Colonic mucosa (tissue), 4 donors: ENCODE measurements at regions not wholly inside any gene's neighbourhood (a gene's known extent, or its start where the extent isn't known, plus 50 kb on each side); places are given as distances from the start of the nearest gene placed in this dataset.

Experiments
- DNase-seq: peaks from one replicate; pipeline ENCODE4 v3.0.0-alpha.2; 2020
- H3K27ac ChIP-seq: fragments of 200-600 bp; one replicate; pipeline ENCODE4 v1.8.0; 2021
- H3K27me3 ChIP-seq: fragments of 200-600 bp; one replicate; pipeline ENCODE4 v1.8.0; 2021
- H3K36me3 ChIP-seq: fragments of 200-600 bp; one replicate; pipeline ENCODE4 v1.8.0; 2021
- H3K4me1 ChIP-seq: fragments of 200-600 bp; one replicate; pipeline ENCODE4 v1.8.0; 2021; ENCODE audit warnings: mild to moderate bottlenecking
- H3K4me3 ChIP-seq: fragments of 200-600 bp; one replicate; pipeline ENCODE4 v1.8.0; 2021
- H3K9ac ChIP-seq, 2 donors: one replicate each; pipeline ENCODE4 v1.7.0; 2013; ENCODE audit warnings: control low read depth in 2 of 2, low read depth in 2 of 2, low read length in 2 of 2
- H3K9me3 ChIP-seq: fragments of 200-600 bp; one replicate; pipeline ENCODE4 v1.8.0; 2021
- intact Hi-C: fragments of 100-400 bp; cut with DNase I; formaldehyde crosslinking; loops from one replicate; pipeline ENCODE4 v1.14.1; 2022
- TF ChIP-seq, protein P1 (sequence below): fragments of 200-600 bp; IDR thresholded peaks from one replicate; pipeline ENCODE4 v1.8.0; 2022; ENCODE audit warnings: antibody characterized with exemption, mild to moderate bottlenecking
- donor health status: healthy.
- donor health status: DM: no; HTN: no; CAD: no.
- donor health status: DM: no; HTN: no; CAD: no.

DNA sequence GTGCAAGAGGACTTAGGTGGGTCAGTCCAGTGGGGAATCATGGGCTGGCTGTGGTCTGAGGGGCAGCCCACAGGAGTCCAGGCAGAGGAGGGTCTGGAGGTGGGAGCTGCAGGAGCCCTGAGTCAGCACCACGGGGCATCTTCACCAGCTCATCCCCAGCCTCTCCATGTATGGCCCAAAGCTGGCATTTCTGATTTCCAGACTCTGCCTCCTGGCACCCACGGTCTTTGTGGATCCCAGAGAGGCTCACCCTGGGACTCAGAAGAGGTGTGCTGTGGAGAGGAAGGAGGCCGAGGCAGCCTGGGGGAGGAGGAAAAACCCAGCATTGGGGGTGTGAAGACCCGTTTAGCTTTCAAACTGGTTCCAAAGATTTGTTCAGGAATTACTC is 64.5 kb upstream of the KLF13 start:
- Histone ChIP-seq H3K9me3 (no peaks in the 10 kb centered on the region), H3K4me3 (no peak overlapping the region), H3K4me1 (peaks cover 35% of the 10 kb centered on the region), H3K27ac (no peak overlapping the region), H3K27me3 (no peaks in the 10 kb centered on the region), H3K9ac (no peak overlapping the region), H3K36me3 (no peaks in the 10 kb centered on the region)
- intact Hi-C loops = no loop called here
- DNase-seq = peak; percentile 17
- TF ChIP-seq, protein P1, sequence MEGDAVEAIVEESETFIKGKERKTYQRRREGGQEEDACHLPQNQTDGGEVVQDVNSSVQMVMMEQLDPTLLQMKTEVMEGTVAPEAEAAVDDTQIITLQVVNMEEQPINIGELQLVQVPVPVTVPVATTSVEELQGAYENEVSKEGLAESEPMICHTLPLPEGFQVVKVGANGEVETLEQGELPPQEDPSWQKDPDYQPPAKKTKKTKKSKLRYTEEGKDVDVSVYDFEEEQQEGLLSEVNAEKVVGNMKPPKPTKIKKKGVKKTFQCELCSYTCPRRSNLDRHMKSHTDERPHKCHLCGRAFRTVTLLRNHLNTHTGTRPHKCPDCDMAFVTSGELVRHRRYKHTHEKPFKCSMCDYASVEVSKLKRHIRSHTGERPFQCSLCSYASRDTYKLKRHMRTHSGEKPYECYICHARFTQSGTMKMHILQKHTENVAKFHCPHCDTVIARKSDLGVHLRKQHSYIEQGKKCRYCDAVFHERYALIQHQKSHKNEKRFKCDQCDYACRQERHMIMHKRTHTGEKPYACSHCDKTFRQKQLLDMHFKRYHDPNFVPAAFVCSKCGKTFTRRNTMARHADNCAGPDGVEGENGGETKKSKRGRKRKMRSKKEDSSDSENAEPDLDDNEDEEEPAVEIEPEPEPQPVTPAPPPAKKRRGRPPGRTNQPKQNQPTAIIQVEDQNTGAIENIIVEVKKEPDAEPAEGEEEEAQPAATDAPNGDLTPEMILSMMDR = no peak

DNA sequence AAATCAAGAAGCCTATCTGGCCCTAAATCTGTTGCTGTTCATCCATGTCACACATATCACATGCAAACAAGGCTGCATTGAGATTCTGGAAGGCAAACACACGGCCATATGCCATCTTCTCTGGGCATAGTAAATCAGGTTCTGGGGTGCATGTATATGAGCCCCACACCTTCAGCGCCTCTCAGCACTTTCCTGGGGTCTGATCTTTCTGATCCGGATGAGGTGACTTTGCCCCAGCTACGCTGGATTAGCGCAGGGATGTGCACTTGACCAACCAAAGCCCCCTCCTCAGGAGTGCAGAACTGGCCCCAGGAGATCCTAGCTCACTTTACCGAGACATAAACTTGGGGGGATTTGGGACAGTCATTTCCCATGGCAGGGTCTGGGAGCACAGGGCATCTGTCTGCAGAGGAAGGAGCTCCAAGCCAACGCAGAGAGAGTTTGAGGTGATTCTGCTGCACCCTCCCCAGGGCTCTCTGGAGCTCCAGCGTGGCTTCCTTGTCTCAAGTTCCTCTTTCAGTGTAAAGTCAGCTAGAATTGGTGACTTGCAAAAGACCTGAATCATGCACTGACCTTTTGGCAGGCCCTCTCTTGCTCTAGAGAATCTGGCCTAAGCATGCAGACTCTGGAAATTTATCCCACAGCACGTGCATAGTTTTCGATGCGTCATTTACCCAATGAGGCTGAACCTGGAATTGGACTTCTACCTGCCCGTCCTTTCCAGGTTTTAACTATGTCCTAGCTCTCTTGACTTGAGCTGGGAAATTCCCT is 63.5 kb upstream of the KLF13 start:
- H3K4me3 ChIP-seq = no peak overlapping the region
- H3K27ac ChIP-seq = peak overlapping the region; percentile 80
- no peaks in the 10 kb centered on the region for H3K9me3 ChIP-seq
- no peaks in the 10 kb centered on the region for H3K36me3 ChIP-seq
- intact Hi-C loops = no loop called here
- peaks cover 39% of the 10 kb centered on the region for H3K4me1 ChIP-seq
- TF ChIP-seq, protein P1 = no peak
- peak overlapping the region in 1 of 2 donors; percentile 81 for H3K9ac ChIP-seq
- H3K27me3 ChIP-seq = no peaks in the 10 kb centered on the region
- peak; percentile 40 for DNase-seq

DNA sequence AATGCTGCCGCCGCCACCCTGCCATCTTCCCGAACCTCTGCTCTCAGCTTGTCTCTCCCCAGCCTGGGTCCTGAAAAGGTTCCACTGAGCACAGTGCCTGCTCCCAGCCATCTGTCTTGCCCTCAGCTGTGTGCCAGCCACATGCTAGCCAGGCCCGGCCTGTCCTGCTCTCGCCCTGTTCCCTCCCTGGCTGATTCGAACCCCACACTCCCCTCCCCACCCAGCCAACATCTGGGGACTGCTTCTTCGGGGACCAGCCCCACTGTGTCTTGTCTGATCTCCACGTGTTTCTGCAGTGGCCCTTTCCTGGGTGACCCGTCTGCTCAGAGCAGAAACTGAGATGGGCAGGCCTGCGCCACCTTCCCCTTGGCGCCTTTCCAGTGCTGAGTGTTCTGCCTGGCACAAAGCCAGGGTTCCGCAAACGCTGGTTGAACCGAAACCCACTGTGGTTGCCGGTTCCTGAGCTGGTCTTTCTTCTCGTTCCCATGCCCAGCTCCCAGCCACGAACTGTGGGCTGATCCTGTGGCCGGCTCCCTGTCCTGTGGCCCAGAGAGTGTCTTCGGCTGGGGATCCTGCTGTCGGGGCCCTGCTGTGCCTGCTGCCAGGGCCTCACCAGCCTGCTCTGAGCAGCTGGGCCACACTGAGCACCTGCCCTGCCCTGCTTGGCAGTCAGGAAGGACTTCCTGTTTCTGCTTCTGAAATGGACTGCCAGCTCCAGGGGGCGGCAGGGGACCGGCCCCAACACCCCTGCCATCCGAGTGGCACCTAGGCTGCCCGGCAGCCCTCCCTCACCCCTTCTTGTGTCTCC is 62.7 kb upstream of the KLF13 start:
- TF ChIP-seq, protein P1 = no peak
- H3K4me1 ChIP-seq = peaks cover 39% of the 10 kb centered on the region
- H3K9me3 ChIP-seq = no peaks in the 10 kb centered on the region
- no peak overlapping the region for H3K4me3 ChIP-seq
- peak overlapping the region; percentile 9 to 81 for H3K9ac ChIP-seq
- no peaks in the 10 kb centered on the region for H3K36me3 ChIP-seq
- no peaks in the 10 kb centered on the region for H3K27me3 ChIP-seq
- intact Hi-C loops = no loop called here
- H3K27ac ChIP-seq = peak overlapping the region; percentile 80
- DNase-seq = peak; percentile 91

DNA sequence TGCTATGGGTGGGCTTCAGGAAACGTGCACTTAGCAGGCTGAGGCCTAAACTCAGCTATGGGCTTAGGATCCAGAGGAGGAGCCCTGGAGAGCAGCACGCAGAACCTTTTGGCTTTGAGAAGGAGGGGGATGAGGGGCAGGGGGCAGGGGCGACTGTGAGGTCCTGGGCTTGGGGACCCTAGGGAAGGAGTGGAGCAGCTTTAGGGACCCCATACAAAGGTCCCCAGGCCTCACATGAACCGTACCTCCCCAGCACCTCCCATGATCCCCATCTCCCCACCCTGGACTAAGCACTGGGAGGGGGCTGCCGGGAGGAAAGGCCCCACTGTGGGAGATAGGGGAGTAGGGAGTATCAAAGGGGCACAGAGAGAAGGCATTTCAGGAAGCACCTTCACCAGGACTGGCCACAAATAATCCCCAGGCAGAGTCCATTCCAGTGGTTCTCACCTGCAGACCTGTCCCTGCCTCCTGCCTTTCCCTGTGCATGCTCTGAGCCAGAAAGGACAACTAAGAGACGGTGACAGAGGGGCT is 62.0 kb upstream of the KLF13 start:
- H3K27me3 ChIP-seq = no peaks in the 10 kb centered on the region
- peak overlapping the region; percentile 33 to 81 for H3K9ac ChIP-seq
- intact Hi-C loops = no loop called here
- TF ChIP-seq, protein P1 = no peak
- no peaks in the 10 kb centered on the region for H3K9me3 ChIP-seq
- DNase-seq = peak; percentile 28
- H3K4me1 ChIP-seq = peaks cover 45% of the 10 kb centered on the region
- H3K27ac ChIP-seq = peak overlapping the region; percentile 80
- no peak overlapping the region for H3K4me3 ChIP-seq
- H3K36me3 ChIP-seq = no peaks in the 10 kb centered on the region

DNA sequence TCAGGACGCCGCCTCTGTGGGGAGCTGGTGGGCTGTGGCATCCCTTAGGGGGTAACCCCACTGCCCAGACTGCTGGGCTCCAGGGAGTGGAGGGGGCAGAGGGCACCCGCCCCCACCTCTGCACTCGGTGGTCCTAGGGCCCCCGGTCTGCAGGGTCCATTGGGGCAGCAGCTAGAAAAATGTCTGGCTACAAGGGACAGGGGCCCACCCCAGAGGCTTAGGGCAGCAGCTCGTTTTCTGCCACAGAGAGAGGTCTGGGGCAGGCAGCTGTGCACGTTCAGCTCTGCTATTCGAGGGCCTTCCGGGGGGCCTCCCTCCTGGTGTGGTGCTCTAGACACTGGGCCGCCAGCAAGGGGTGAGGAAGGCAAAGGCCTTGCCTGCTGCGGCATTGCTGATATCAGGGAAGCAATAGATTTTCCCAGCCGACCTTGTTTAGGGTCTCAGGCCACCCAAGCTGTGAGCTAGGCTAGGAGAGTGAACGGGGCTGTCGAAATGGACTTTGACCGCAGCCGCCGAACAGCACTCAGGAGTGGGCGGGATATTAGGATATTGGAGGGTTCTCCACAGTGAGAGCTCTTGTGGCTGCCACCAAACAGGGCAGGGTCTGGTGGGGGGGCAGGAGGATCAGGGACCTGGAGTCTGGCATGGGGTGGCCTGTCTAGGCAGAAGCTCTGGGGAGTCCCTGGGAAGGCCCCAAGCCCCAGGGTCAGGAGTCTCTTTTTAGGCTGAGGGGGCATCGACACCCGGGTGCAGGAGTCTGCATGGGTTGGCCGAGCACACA is 61.4 kb upstream of the KLF13 start:
- Histone ChIP-seq H3K9me3 (no peaks in the 10 kb centered on the region), H3K9ac (peak overlapping the region; percentile 45 to 81), H3K4me3 (no peak overlapping the region), H3K36me3 (no peaks in the 10 kb centered on the region), H3K4me1 (peaks cover 47% of the 10 kb centered on the region), H3K27ac (peak overlapping the region; percentile 80), H3K27me3 (no peaks in the 10 kb centered on the region)
- DNase-seq = peak; percentile 80
- intact Hi-C loops = no loop called here
- TF ChIP-seq, protein P1 = no peak
